IMR-90 (cell line): ENCODE measurements at regions not wholly inside any gene's neighbourhood (a gene's known extent, or its start where the extent isn't known, plus 50 kb on each side); places are given as distances from the start of the nearest gene placed in this dataset.

Experiments
- ATAC-seq: fragments of 200-7000 bp; cut with Tn5 transposase; 2 replicates; pipeline ENCODE4 v1.9.1; 2020; ENCODE audit warnings: low read depth, mild to moderate bottlenecking, moderate library complexity
- BruUV-seq: library from RNA; stranded (reverse); fragments of 400-500 nt; replicated peaks from 2 replicates; lab custom pipeline; 2021; lab: Mats Ljungman, UMichigan
- CTCF ChIA-PET: fragments of 300-600 bp; formaldehyde crosslinking; extraction: SDS; loops from one replicate; lab custom pipeline; 2021; ENCODE audit warnings: antibody characterized with exemption; lab: Yijun Ruan, JAX
- POLR2A ChIA-PET: fragments of 300-600 bp; sonication (Branson Sonifier 250); formaldehyde crosslinking; loops from one replicate; lab custom pipeline; 2022; ENCODE audit warnings: antibody characterized with exemption; ENCODE audit not compliant: unreplicated experiment; lab: Charles Lee
- DNase-seq: peaks from one replicate; pipeline ENCODE4 v3.0.0; 2013
- H2AFZ ChIP-seq: replicated peaks from 2 replicates; pipeline ENCODE3; 2013; ENCODE audit warnings: low read length, mild to moderate bottlenecking; ENCODE audit not compliant: poor library complexity
- H2AK5ac ChIP-seq: 2 replicates; pipeline ENCODE4 v1.6.1; 2013; ENCODE audit warnings: low read depth, low read length, inconsistent platforms
- H2AK9ac ChIP-seq: replicated peaks from 2 replicates; pipeline ENCODE3; 2013; ENCODE audit warnings: mild to moderate bottlenecking, low read depth, low read length, moderate library complexity; ENCODE audit not compliant: poor library complexity
- H2BK120ac ChIP-seq: 2 replicates; pipeline ENCODE4 v1.6.1; 2013; ENCODE audit warnings: low read depth, low read length, inconsistent platforms
- H2BK15ac ChIP-seq: 3 replicates; pipeline ENCODE4 v1.6.1; 2013; ENCODE audit warnings: low read depth, low read length, inconsistent platforms
- H2BK20ac ChIP-seq: 2 replicates; pipeline ENCODE4 v1.6.1; 2013; ENCODE audit warnings: low read depth, mild to moderate bottlenecking, inconsistent platforms, low read length, moderate library complexity
- H2BK5ac ChIP-seq: 2 replicates; pipeline ENCODE4 v1.6.1; 2013; ENCODE audit warnings: mild to moderate bottlenecking, low read depth, low read length, inconsistent platforms; ENCODE audit not compliant: poor library complexity, severe bottlenecking
- H3K14ac ChIP-seq: replicated peaks from 2 replicates; pipeline ENCODE4 v1.6.1; 2013; ENCODE audit warnings: low read depth, low read length, inconsistent platforms
- H3K18ac ChIP-seq: 2 replicates; pipeline ENCODE4 v1.6.1; 2013; ENCODE audit warnings: low read depth, low read length, control low read depth
- H3K23ac ChIP-seq: 2 replicates; pipeline ENCODE4 v1.6.1; 2013; ENCODE audit warnings: low read depth, low read length, inconsistent platforms
- H3K27ac ChIP-seq: 2 replicates; pipeline ENCODE4 v1.5.1; 2013; ENCODE audit warnings: mild to moderate bottlenecking, control low read depth, low read length; ENCODE audit not compliant: insufficient read depth
- H3K27me3 ChIP-seq: 2 replicates; pipeline ENCODE4 v1.6.1; 2013; ENCODE audit warnings: low read length; ENCODE audit not compliant: control insufficient read depth, insufficient read depth
- H3K36me3 ChIP-seq: 2 replicates; pipeline ENCODE4 v1.6.1; 2013; ENCODE audit warnings: low read length, mixed read lengths; ENCODE audit not compliant: control insufficient read depth, insufficient read depth
- H3K4ac ChIP-seq: 2 replicates; pipeline ENCODE4 v1.6.1; 2013; ENCODE audit warnings: low read depth, low read length, inconsistent platforms
- H3K4me1 ChIP-seq: 2 replicates; pipeline ENCODE4 v1.6.1; 2013; ENCODE audit warnings: low read length, mixed read lengths; ENCODE audit not compliant: control insufficient read depth, insufficient read depth
- H3K4me2 ChIP-seq: 2 replicates; pipeline ENCODE4 v1.6.1; 2013; ENCODE audit warnings: low read depth, mild to moderate bottlenecking, control low read depth, low read length, moderate library complexity
- H3K4me3 ChIP-seq: 2 replicates; pipeline ENCODE4 v1.5.1; 2013; ENCODE audit warnings: low read depth, mild to moderate bottlenecking, control low read depth, low read length, moderate library complexity; ENCODE audit not compliant: insufficient read depth
- H3K56ac ChIP-seq: 2 replicates; pipeline ENCODE4 v1.6.1; 2013; ENCODE audit warnings: low read length, inconsistent platforms; ENCODE audit not compliant: insufficient read depth; ENCODE audit errors: extremely low read depth
- H3K79me1 ChIP-seq, 2 experiments: 2 replicates each; pipeline ENCODE4 v1.6.1; 2013; ENCODE audit warnings: low read length in 2 of 2, inconsistent platforms in 1 of 2, low read depth in 1 of 2
- H3K9ac ChIP-seq: 2 replicates; pipeline ENCODE4 v1.6.1; 2013; ENCODE audit warnings: low read depth, low read length, control low read depth
- H3K9me1 ChIP-seq: 2 replicates; pipeline ENCODE4 v1.6.1; 2013; ENCODE audit warnings: low read length, inconsistent platforms; ENCODE audit not compliant: insufficient read depth
- H3K9me3 ChIP-seq: 2 replicates; pipeline ENCODE4 v1.6.1; 2013; ENCODE audit warnings: low read length; ENCODE audit not compliant: control insufficient read depth, insufficient read depth
- H4K20me1 ChIP-seq: 2 replicates; pipeline ENCODE4 v1.6.1; 2013; ENCODE audit warnings: low read length, inconsistent platforms; ENCODE audit not compliant: insufficient read depth
- H4K5ac ChIP-seq: 2 replicates; pipeline ENCODE4 v1.6.1; 2013; ENCODE audit warnings: mild to moderate bottlenecking, low read depth, low read length, control low read depth
- H4K8ac ChIP-seq, 2 experiments: 2 replicates each; pipeline ENCODE4 v1.6.1; 2013; ENCODE audit warnings: low read depth in 2 of 2, low read length in 2 of 2, control low read depth in 1 of 2, inconsistent platforms in 1 of 2
- H4K91ac ChIP-seq: 2 replicates; pipeline ENCODE4 v1.6.1; 2013; ENCODE audit warnings: low read depth, low read length, inconsistent platforms; ENCODE audit not compliant: insufficient read depth
- CTCF ChIP-seq: conservative IDR thresholded peaks from 2 replicates; pipeline ENCODE4 v1.5.1; 2012; ENCODE audit warnings: mild to moderate bottlenecking, low read depth, low read length, improper control_type of control experiment
- FOS ChIP-seq: fragments of 150-350 bp; IDR thresholded peaks from 2 replicates; pipeline ENCODE4 v1.6.1; 2016; ENCODE audit warnings: low read depth, low read length
- RFX5 ChIP-seq: IDR thresholded peaks from 2 replicates; pipeline ENCODE4 v1.8.0; 2012; ENCODE audit warnings: low read depth, mild to moderate bottlenecking, low read length, moderate library complexity
- WGBS, 2 experiments: methylation state at CpG; one replicate each; pipeline versions ENCODE4 v1.1.5 to v1.1.7; 2013; ENCODE audit warnings: missing lambda C conversion rate in 2 of 2; ENCODE audit not compliant: insufficient read length in 1 of 2; ENCODE audit errors: extremely low coverage in 2 of 2; 5-methylcytosine and 5-hydroxymethylcytosine counted together
- dilution Hi-C: fragments of 300-500 bp; cut with HindIII; formaldehyde crosslinking; loops from one replicate; pipeline ENCODE4 v1.14.3; 2018; ENCODE audit warnings: low sequenced_read_pairs; ENCODE audit not compliant: unreplicated experiment
- in situ Hi-C: fragments of 300-500 bp; cut with MboI; formaldehyde crosslinking; loops from 3 replicates; pipeline ENCODE4 v1.14.3; 2019; ENCODE audit warnings: low sequenced_read_pairs, inconsistent platforms, mixed read lengths
- intact Hi-C: fragments of 100-400 bp; cut with micrococcal nuclease; formaldehyde crosslinking; loops from 2 replicates; pipeline ENCODE4 v1.10.0; 2022

GRCh38 chr4:8707045-8707781, 114.6 kb downstream of the CPZ start:
- Histone ChIP-seq H3K9me3 (peaks cover 13% of the 10 kb centered on the region), H2BK15ac (no peak overlapping the region), H2BK20ac (no peak overlapping the region), H3K4ac (no peak overlapping the region), H3K9ac (no peak overlapping the region), H2AK9ac (no peak overlapping the region), H3K36me3 (no peaks in the 10 kb centered on the region), H4K8ac (no peak overlapping the region), H4K20me1 (no peaks in the 10 kb centered on the region), H2BK5ac (no peak overlapping the region), H3K14ac (no peak overlapping the region), H4K5ac (no peak overlapping the region), H3K56ac (no peak overlapping the region), H3K4me2 (no peak overlapping the region), H4K91ac (no peak overlapping the region), H3K4me3 (no peak overlapping the region), H2AFZ (no peak overlapping the region), H3K79me1 (no peaks in the 10 kb centered on the region), H3K18ac (no peak overlapping the region), H2BK120ac (no peak overlapping the region), H2AK5ac (no peak overlapping the region), H3K23ac (no peak overlapping the region), H3K27ac (no peak overlapping the region), H3K9me1 (no peaks in the 10 kb centered on the region), H3K4me1 (no peaks in the 10 kb centered on the region), H3K27me3 (no peaks in the 10 kb centered on the region; the same call in 1 of the 2 replicates)
- no TSS peak for BruUV-seq
- POLR2A ChIA-PET: no interaction called here
- WGBS, 2 experiments: 63% methylated on average over 2 of the region's 15 CpGs; no CpG with 5 or more reads in 1 of the 2 experiments
- CTCF ChIA-PET: no interaction called here
- TF ChIP-seq FOS (no peak), RFX5 (no peak), CTCF (no peak)
- in situ Hi-C loops: no loop called here
- dilution Hi-C loops: no loop called here
- intact Hi-C loops: no loop called here
- ATAC-seq (no peak), DNase-seq (no peak)
